IMR-90 (cell line): ENCODE measurements at regions not wholly inside any gene's neighbourhood (a gene's known extent, or its start where the extent isn't known, plus 50 kb on each side); places are given as distances from the start of the nearest gene placed in this dataset.

Experiments used
- ATAC-seq: fragments of 200-7000 bp; cut with Tn5 transposase; 2 replicates; pipeline ENCODE4 v1.9.1; 2020; ENCODE audit warnings: low read depth, mild to moderate bottlenecking, moderate library complexity
- BruUV-seq: library from RNA; stranded (reverse); fragments of 400-500 nt; replicated peaks from 2 replicates; lab custom pipeline; 2021; lab: Mats Ljungman, UMichigan
- CTCF ChIA-PET: fragments of 300-600 bp; formaldehyde crosslinking; extraction: SDS; loops from one replicate; lab custom pipeline; 2021; ENCODE audit warnings: antibody characterized with exemption; lab: Yijun Ruan, JAX
- POLR2A ChIA-PET: fragments of 300-600 bp; sonication (Branson Sonifier 250); formaldehyde crosslinking; loops from one replicate; lab custom pipeline; 2022; ENCODE audit warnings: antibody characterized with exemption; ENCODE audit not compliant: unreplicated experiment; lab: Charles Lee
- DNase-seq: peaks from one replicate; pipeline ENCODE4 v3.0.0; 2013
- H2AFZ ChIP-seq: replicated peaks from 2 replicates; pipeline ENCODE3; 2013; ENCODE audit warnings: low read length, mild to moderate bottlenecking; ENCODE audit not compliant: poor library complexity
- H2AK5ac ChIP-seq: 2 replicates; pipeline ENCODE4 v1.6.1; 2013; ENCODE audit warnings: low read depth, low read length, inconsistent platforms
- H2AK9ac ChIP-seq: replicated peaks from 2 replicates; pipeline ENCODE3; 2013; ENCODE audit warnings: mild to moderate bottlenecking, low read depth, low read length, moderate library complexity; ENCODE audit not compliant: poor library complexity
- H2BK120ac ChIP-seq: 2 replicates; pipeline ENCODE4 v1.6.1; 2013; ENCODE audit warnings: low read depth, low read length, inconsistent platforms
- H2BK15ac ChIP-seq: 3 replicates; pipeline ENCODE4 v1.6.1; 2013; ENCODE audit warnings: low read depth, low read length, inconsistent platforms
- H2BK20ac ChIP-seq: 2 replicates; pipeline ENCODE4 v1.6.1; 2013; ENCODE audit warnings: low read depth, mild to moderate bottlenecking, inconsistent platforms, low read length, moderate library complexity
- H2BK5ac ChIP-seq: 2 replicates; pipeline ENCODE4 v1.6.1; 2013; ENCODE audit warnings: mild to moderate bottlenecking, low read depth, low read length, inconsistent platforms; ENCODE audit not compliant: poor library complexity, severe bottlenecking
- H3K14ac ChIP-seq: replicated peaks from 2 replicates; pipeline ENCODE4 v1.6.1; 2013; ENCODE audit warnings: low read depth, low read length, inconsistent platforms
- H3K18ac ChIP-seq: 2 replicates; pipeline ENCODE4 v1.6.1; 2013; ENCODE audit warnings: low read depth, low read length, control low read depth
- H3K23ac ChIP-seq: 2 replicates; pipeline ENCODE4 v1.6.1; 2013; ENCODE audit warnings: low read depth, low read length, inconsistent platforms
- H3K27ac ChIP-seq: 2 replicates; pipeline ENCODE4 v1.5.1; 2013; ENCODE audit warnings: mild to moderate bottlenecking, control low read depth, low read length; ENCODE audit not compliant: insufficient read depth
- H3K27me3 ChIP-seq: 2 replicates; pipeline ENCODE4 v1.6.1; 2013; ENCODE audit warnings: low read length; ENCODE audit not compliant: control insufficient read depth, insufficient read depth
- H3K36me3 ChIP-seq: 2 replicates; pipeline ENCODE4 v1.6.1; 2013; ENCODE audit warnings: low read length, mixed read lengths; ENCODE audit not compliant: control insufficient read depth, insufficient read depth
- H3K4ac ChIP-seq: 2 replicates; pipeline ENCODE4 v1.6.1; 2013; ENCODE audit warnings: low read depth, low read length, inconsistent platforms
- H3K4me1 ChIP-seq: 2 replicates; pipeline ENCODE4 v1.6.1; 2013; ENCODE audit warnings: low read length, mixed read lengths; ENCODE audit not compliant: control insufficient read depth, insufficient read depth
- H3K4me2 ChIP-seq: 2 replicates; pipeline ENCODE4 v1.6.1; 2013; ENCODE audit warnings: low read depth, mild to moderate bottlenecking, control low read depth, low read length, moderate library complexity
- H3K4me3 ChIP-seq: 2 replicates; pipeline ENCODE4 v1.5.1; 2013; ENCODE audit warnings: low read depth, mild to moderate bottlenecking, control low read depth, low read length, moderate library complexity; ENCODE audit not compliant: insufficient read depth
- H3K56ac ChIP-seq: 2 replicates; pipeline ENCODE4 v1.6.1; 2013; ENCODE audit warnings: low read length, inconsistent platforms; ENCODE audit not compliant: insufficient read depth; ENCODE audit errors: extremely low read depth
- H3K79me1 ChIP-seq, 2 experiments: 2 replicates each; pipeline ENCODE4 v1.6.1; 2013; ENCODE audit warnings: low read length in 2 of 2, inconsistent platforms in 1 of 2, low read depth in 1 of 2
- H3K9ac ChIP-seq: 2 replicates; pipeline ENCODE4 v1.6.1; 2013; ENCODE audit warnings: low read depth, low read length, control low read depth
- H3K9me1 ChIP-seq: 2 replicates; pipeline ENCODE4 v1.6.1; 2013; ENCODE audit warnings: low read length, inconsistent platforms; ENCODE audit not compliant: insufficient read depth
- H3K9me3 ChIP-seq: 2 replicates; pipeline ENCODE4 v1.6.1; 2013; ENCODE audit warnings: low read length; ENCODE audit not compliant: control insufficient read depth, insufficient read depth
- H4K20me1 ChIP-seq: 2 replicates; pipeline ENCODE4 v1.6.1; 2013; ENCODE audit warnings: low read length, inconsistent platforms; ENCODE audit not compliant: insufficient read depth
- H4K5ac ChIP-seq: 2 replicates; pipeline ENCODE4 v1.6.1; 2013; ENCODE audit warnings: mild to moderate bottlenecking, low read depth, low read length, control low read depth
- H4K8ac ChIP-seq, 2 experiments: 2 replicates each; pipeline ENCODE4 v1.6.1; 2013; ENCODE audit warnings: low read depth in 2 of 2, low read length in 2 of 2, control low read depth in 1 of 2, inconsistent platforms in 1 of 2
- H4K91ac ChIP-seq: 2 replicates; pipeline ENCODE4 v1.6.1; 2013; ENCODE audit warnings: low read depth, low read length, inconsistent platforms; ENCODE audit not compliant: insufficient read depth
- BHLHE40 ChIP-seq: fragments of 150-350 bp; IDR thresholded peaks from 2 replicates; pipeline ENCODE4 v1.6.1; 2016; ENCODE audit warnings: mild to moderate bottlenecking, low read depth, low read length
- CEBPB ChIP-seq: IDR thresholded peaks from 2 replicates; pipeline ENCODE4 v1.6.1; 2012; ENCODE audit warnings: low read depth, low read length, improper control_type of control experiment
- MAFK ChIP-seq: IDR thresholded peaks from 2 replicates; pipeline ENCODE4 v1.6.1; 2012; ENCODE audit warnings: low read depth, low read length, improper control_type of control experiment
- NFE2L2 ChIP-seq: fragments of 150-350 bp; IDR thresholded peaks from 2 replicates; pipeline ENCODE4 v1.6.1; 2016; ENCODE audit warnings: low read depth, mild to moderate bottlenecking, low read length
- RAD21 ChIP-seq: IDR thresholded peaks from 2 replicates; pipeline ENCODE4 v1.6.1; 2012; ENCODE audit warnings: low read length, improper control_type of control experiment
- SMC3 ChIP-seq: fragments of 150-350 bp; IDR thresholded peaks from 2 replicates; pipeline ENCODE4 v1.6.1; 2016; ENCODE audit warnings: low read depth, mild to moderate bottlenecking, antibody characterized with exemption, low read length, moderate library complexity
- USF2 ChIP-seq: fragments of 150-350 bp; IDR thresholded peaks from 2 replicates; pipeline ENCODE4 v1.6.1; 2017; ENCODE audit warnings: mild to moderate bottlenecking, antibody characterized with exemption, low read length, low read depth
- WGBS, 2 experiments: methylation state at CpG; one replicate each; pipeline versions ENCODE4 v1.1.5 to v1.1.7; 2013; ENCODE audit warnings: missing lambda C conversion rate in 2 of 2; ENCODE audit not compliant: insufficient read length in 1 of 2; ENCODE audit errors: extremely low coverage in 2 of 2; 5-methylcytosine and 5-hydroxymethylcytosine counted together
- dilution Hi-C: fragments of 300-500 bp; cut with HindIII; formaldehyde crosslinking; loops from one replicate; pipeline ENCODE4 v1.14.3; 2018; ENCODE audit warnings: low sequenced_read_pairs; ENCODE audit not compliant: unreplicated experiment
- in situ Hi-C: fragments of 300-500 bp; cut with MboI; formaldehyde crosslinking; loops from 3 replicates; pipeline ENCODE4 v1.14.3; 2019; ENCODE audit warnings: low sequenced_read_pairs, inconsistent platforms, mixed read lengths
- intact Hi-C: fragments of 100-400 bp; cut with micrococcal nuclease; formaldehyde crosslinking; loops from 2 replicates; pipeline ENCODE4 v1.10.0; 2022

GRCh38 chr10:64586934-64587503 lies 1065.8 kb downstream of the REEP3 start:
- H3K27ac ChIP-seq = no peak overlapping the region
- H3K9me3 ChIP-seq = peaks cover 2% of the 10 kb centered on the region; the same call in 1 of the 2 replicates
- no peak overlapping the region for H3K23ac ChIP-seq
- H3K4ac ChIP-seq = no peak overlapping the region
- no peak overlapping the region for H4K5ac ChIP-seq
- H2AFZ ChIP-seq = no peak overlapping the region
- H4K91ac ChIP-seq = no peak overlapping the region
- in situ Hi-C loops = no loop called here
- DNase-seq (no peak), ATAC-seq (no peak)
- no peak overlapping the region for H2BK120ac ChIP-seq
- no peak overlapping the region for H3K4me2 ChIP-seq
- WGBS, 2 experiments = 100% methylated on average over 1 of the region's 2 CpGs; no CpG with 5 or more reads in 1 of the 2 experiments
- H2BK15ac ChIP-seq = no peak overlapping the region
- no peak overlapping the region for H2BK20ac ChIP-seq
- H3K36me3 ChIP-seq = no peaks in the 10 kb centered on the region
- H3K27me3 ChIP-seq = no peaks in the 10 kb centered on the region
- H3K79me1 ChIP-seq = no peaks in the 10 kb centered on the region
- BruUV-seq = no TSS peak
- no peak overlapping the region for H2AK5ac ChIP-seq
- H3K56ac ChIP-seq = no peak overlapping the region
- TF ChIP-seq MAFK (no peak), USF2 (no peak), SMC3 (no peak), BHLHE40 (no peak), CEBPB (no peak), NFE2L2 (no peak), RAD21 (no peak)
- H3K9me1 ChIP-seq = no peaks in the 10 kb centered on the region
- no peak overlapping the region for H2BK5ac ChIP-seq
- CTCF ChIA-PET = no interaction called here
- H3K4me3 ChIP-seq = no peak overlapping the region
- H3K18ac ChIP-seq = no peak overlapping the region
- no peaks in the 10 kb centered on the region for H3K4me1 ChIP-seq
- no peak overlapping the region for H2AK9ac ChIP-seq
- H4K8ac ChIP-seq = no peak overlapping the region
- H3K14ac ChIP-seq = no peak overlapping the region
- intact Hi-C loops = no loop called here
- POLR2A ChIA-PET = no interaction called here
- dilution Hi-C loops = no loop called here
- no peaks in the 10 kb centered on the region for H4K20me1 ChIP-seq
- no peak overlapping the region for H3K9ac ChIP-seq
